Body of pancreas (tissue), 4 donors: ENCODE measurements at regions not wholly inside any gene's neighbourhood (a gene's known extent, or its start where the extent isn't known, plus 50 kb on each side); places are given as distances from the start of the nearest gene placed in this dataset.

ENCODE experiments used
- ATAC-seq: fragments of 150-250 bp; one replicate; pipeline ENCODE4 v1.9.1; 2016
- DNase-seq, 4 donors: peaks; one replicate each; pipeline ENCODE4 v3.0.0-alpha.2; 2019
- H3K27ac ChIP-seq, 4 donors: fragments of 200-600 bp; sonication (generic); 1 replicate in 3 of 4; 2 replicates in 1 of 4; pipeline versions ENCODE4 v1.5.1 to v1.6.1; 2016 to 2019; ENCODE audit warnings: mild to moderate bottlenecking in 1 of 4, mixed read lengths in 1 of 4, moderate library complexity in 1 of 4
- H3K27me3 ChIP-seq, 2 donors: fragments of 200-600 bp; sonication (generic); one replicate each; pipeline ENCODE4 v1.6.0; 2016; ENCODE audit warnings: mild to moderate bottlenecking in 1 of 2
- H3K36me3 ChIP-seq, 2 donors: fragments of 200-600 bp; sonication (generic); replicated peaks in 1 of 2; 2 replicates each; pipeline ENCODE4 v1.5.1; 2016; ENCODE audit warnings: low read depth in 2 of 2; ENCODE audit not compliant: insufficient read depth in 1 of 2
- H3K4me1 ChIP-seq: fragments of 200-600 bp; sonication (generic); one replicate; pipeline ENCODE4 v1.6.0; 2016
- H3K4me3 ChIP-seq, 2 donors: fragments of 200-600 bp; sonication (generic); 1 replicate in 1 of 2; 2 replicates in 1 of 2; pipeline ENCODE4 v1.5.1; 2016 to 2019
- H3K9me3 ChIP-seq, 3 donors: fragments of 200-600 bp; sonication (generic); 1 replicate in 2 of 3; 2 replicates in 1 of 3; pipeline ENCODE4 v1.5.1; 2016
- POLR2A ChIP-seq, 3 donors: fragments of 450-650 bp; IDR thresholded peaks; one replicate each; pipeline ENCODE4 v1.6.1; 2016; ENCODE audit warnings: antibody characterized with exemption in 3 of 3, mild to moderate bottlenecking in 2 of 3
- WGBS, 2 donors: methylation state at CpG; one replicate each; pipeline ENCODE4 v1.1.5; 2017; 5-methylcytosine and 5-hydroxymethylcytosine counted together
- intact Hi-C: fragments of 100-400 bp; cut with DNase I; formaldehyde crosslinking; loops from one replicate; pipeline ENCODE4 v1.15.1; 2023
- TF ChIP-seq, protein P1 (sequence below), 7 experiments: fragments of 450-650 bp in 4 of 7; fragments of 200-600 bp in 3 of 7; sonication (generic) in 3 of 7; IDR thresholded peaks; one replicate each; pipeline ENCODE4 v1.5.1; 2016 to 2019; ENCODE audit warnings: antibody characterized with exemption in 7 of 7

DNA sequence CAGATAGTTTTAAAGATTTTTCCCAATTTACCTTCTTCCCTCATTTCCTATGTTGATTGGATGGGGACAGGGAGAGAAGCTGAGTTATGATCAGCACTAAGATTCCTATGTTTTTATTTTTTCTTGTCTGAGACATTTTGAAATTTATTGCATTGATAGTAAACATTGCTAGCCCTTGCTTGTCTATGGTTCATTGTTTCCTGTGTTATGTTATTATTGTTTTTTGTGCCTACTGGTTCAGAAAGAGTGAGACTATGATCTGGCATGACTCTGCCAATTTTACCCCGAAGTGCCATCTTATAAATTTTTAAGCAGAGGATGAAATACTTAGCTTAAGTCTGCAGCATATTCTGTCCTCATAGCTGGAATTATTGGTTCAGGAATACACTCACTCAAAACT, 478.5 kb downstream of the MBD2 start:
- H3K4me3 ChIP-seq, result no peak overlapping the region
- ATAC-seq (no peak), DNase-seq (no peak)
- H3K4me1 ChIP-seq, result no peaks in the 10 kb centered on the region
- H3K27me3 ChIP-seq, result no peaks in the 10 kb centered on the region
- H3K9me3 ChIP-seq, result no peaks in the 10 kb centered on the region
- TF ChIP-seq, protein P1, sequence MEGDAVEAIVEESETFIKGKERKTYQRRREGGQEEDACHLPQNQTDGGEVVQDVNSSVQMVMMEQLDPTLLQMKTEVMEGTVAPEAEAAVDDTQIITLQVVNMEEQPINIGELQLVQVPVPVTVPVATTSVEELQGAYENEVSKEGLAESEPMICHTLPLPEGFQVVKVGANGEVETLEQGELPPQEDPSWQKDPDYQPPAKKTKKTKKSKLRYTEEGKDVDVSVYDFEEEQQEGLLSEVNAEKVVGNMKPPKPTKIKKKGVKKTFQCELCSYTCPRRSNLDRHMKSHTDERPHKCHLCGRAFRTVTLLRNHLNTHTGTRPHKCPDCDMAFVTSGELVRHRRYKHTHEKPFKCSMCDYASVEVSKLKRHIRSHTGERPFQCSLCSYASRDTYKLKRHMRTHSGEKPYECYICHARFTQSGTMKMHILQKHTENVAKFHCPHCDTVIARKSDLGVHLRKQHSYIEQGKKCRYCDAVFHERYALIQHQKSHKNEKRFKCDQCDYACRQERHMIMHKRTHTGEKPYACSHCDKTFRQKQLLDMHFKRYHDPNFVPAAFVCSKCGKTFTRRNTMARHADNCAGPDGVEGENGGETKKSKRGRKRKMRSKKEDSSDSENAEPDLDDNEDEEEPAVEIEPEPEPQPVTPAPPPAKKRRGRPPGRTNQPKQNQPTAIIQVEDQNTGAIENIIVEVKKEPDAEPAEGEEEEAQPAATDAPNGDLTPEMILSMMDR (IDR thresholded peaks at IDR 0.05), result no peak
- TF ChIP-seq POLR2A (IDR thresholded peaks at IDR 0.05), result no peak
- H3K27ac ChIP-seq, result no peak overlapping the region
- intact Hi-C loops, result no loop called here
- WGBS, 2 donors, result 45 to 50% methylated on average over 1 of the region's 1 CpG
- H3K36me3 ChIP-seq, result no peaks in the 10 kb centered on the region

DNA sequence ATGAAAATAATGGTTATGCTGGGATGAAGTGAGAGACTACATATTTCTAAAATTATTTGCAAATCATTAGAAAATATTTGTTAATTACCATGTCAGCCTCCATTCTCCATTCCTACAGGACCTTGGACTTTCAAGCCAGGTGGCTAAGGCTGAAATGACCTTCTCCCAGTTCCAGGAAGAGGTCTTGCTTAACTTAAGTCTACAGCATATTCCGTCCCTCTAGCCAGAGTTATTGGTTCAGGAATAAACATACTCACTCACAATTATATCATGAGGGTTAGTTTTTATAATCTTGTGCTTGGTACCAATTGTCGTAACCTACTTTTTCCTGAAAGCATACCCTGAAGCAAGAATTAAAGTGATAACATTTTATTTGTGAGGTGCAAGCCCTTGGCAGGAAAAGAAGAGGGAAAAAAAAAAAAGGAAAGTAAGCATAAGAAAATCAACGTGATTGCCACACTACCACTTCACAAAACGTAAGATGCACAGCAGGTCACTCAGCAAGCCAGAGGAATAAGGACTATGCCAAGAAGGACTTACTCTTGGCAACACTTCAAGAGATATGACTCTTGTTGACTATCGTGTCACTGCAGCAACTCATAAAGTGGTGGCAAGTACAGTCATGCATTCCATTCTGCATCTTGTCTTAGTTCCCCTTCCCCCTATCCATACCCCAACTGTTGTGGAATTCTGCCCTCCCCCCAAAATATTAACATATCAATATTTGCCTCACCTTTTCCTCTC, 479.1 kb downstream of the MBD2 start:
- 46 to 47% methylated on average over 5 of the region's 5 CpGs for WGBS, 2 donors
- Histone ChIP-seq H3K27me3 (no peaks in the 10 kb centered on the region), H3K4me1 (no peaks in the 10 kb centered on the region), H3K4me3 (no peak overlapping the region), H3K27ac (no peak overlapping the region), H3K9me3 (no peaks in the 10 kb centered on the region), H3K36me3 (no peaks in the 10 kb centered on the region)
- DNase-seq (no peak), ATAC-seq (no peak)
- intact Hi-C loops, result no loop called here
- no peak for TF ChIP-seq POLR2A (IDR thresholded peaks at IDR 0.05)
- TF ChIP-seq, protein P1 (IDR thresholded peaks at IDR 0.05), result no peak

DNA sequence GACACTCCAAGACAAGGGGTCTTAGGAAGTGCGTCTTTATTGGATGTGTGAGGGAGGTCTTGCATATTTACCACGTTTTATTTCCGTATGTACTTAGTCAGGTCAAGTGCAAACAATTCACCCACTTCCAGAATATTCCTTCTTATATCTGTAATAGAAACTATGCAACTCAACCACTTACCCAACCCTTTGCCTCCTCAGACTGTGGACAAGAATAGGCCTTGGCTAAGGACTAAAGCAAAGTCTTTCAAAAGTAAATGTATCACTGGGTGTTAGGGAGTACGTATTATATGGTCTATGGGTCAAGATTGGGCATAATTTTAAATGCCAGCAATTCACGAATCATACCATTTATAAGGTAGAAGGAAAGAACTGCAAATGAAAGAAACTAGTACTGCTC, 484.8 kb downstream of the MBD2 start:
- H3K27ac ChIP-seq, result no peak overlapping the region
- DNase-seq (no peak), ATAC-seq (no peak)
- H3K36me3 ChIP-seq, result no peaks in the 10 kb centered on the region
- 48 to 50% methylated on average over 5 of the region's 5 CpGs for WGBS, 2 donors
- H3K4me1 ChIP-seq, result no peaks in the 10 kb centered on the region
- no peak overlapping the region for H3K4me3 ChIP-seq
- intact Hi-C loops, result no loop called here
- TF ChIP-seq, protein P1 (IDR thresholded peaks at IDR 0.05), result no peak
- no peak for TF ChIP-seq POLR2A (IDR thresholded peaks at IDR 0.05)
- H3K9me3 ChIP-seq, result no peaks in the 10 kb centered on the region
- no peaks in the 10 kb centered on the region for H3K27me3 ChIP-seq

DNA sequence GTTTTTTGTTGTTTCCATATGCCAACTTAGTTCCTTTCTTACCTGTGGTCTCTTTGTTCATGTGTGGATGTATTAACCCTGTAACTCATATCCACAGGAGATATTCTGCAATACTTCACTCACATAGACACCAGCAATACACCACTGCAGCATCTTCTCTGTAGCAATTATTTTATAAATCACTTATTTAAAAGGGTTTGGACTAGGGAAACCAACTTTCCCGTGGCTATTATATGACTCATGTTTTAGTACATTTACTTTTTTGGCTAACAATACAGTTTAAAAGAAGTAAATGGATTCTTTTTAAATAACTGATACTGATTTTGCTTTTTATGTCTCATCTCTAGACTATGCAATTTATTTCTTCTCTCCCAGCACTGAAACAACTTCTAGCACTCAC, 488.9 kb downstream of the MBD2 start:
- Histone ChIP-seq H3K27ac (no peak overlapping the region), H3K9me3 (no peaks in the 10 kb centered on the region), H3K4me1 (no peaks in the 10 kb centered on the region), H3K4me3 (no peak overlapping the region), H3K27me3 (no peaks in the 10 kb centered on the region), H3K36me3 (no peaks in the 10 kb centered on the region)
- WGBS, 2 donors, result 35 to 47% methylated on average over 1 of the region's 1 CpG
- ATAC-seq (no peak), DNase-seq (no peak)
- TF ChIP-seq, protein P1 (IDR thresholded peaks at IDR 0.05), result no peak
- TF ChIP-seq POLR2A (IDR thresholded peaks at IDR 0.05), result no peak
- intact Hi-C loops, result no loop called here

DNA sequence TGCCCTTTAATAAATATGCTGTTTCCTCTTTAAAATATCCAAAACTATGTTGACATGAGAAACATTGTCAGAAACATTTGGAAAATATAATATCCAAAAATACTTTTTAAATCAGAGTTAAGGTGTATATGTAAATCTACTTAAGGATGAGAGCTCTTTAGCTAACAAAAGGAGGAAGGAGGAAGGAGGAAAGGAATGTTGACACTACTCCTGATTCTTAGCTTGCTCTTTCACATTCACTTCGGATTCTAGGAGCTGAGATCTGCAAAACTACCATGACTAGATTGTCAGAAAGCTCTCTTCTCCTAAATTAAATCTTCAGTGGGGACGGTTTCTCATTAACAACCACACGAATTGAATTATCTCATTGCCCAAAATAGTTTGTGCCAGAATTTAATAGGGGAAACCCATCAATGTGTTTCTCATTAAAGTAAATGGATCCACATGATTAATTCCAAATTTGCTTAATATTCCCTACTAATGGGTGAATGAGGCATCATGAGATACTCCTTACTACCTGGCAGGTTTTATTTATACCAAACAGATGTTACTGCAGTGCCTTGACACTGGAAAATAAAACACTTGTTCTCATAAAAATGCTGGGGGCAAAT, 509.1 kb downstream of the MBD2 start:
- Histone ChIP-seq H3K27ac (no peak overlapping the region), H3K4me3 (no peak overlapping the region), H3K36me3 (no peaks in the 10 kb centered on the region), H3K9me3 (no peaks in the 10 kb centered on the region), H3K4me1 (peaks cover 8% of the 10 kb centered on the region), H3K27me3 (no peaks in the 10 kb centered on the region)
- TF ChIP-seq, protein P1 (IDR thresholded peaks at IDR 0.05), result no peak
- TF ChIP-seq POLR2A (IDR thresholded peaks at IDR 0.05), result no peak
- 43 to 46% methylated on average over 3 of the region's 3 CpGs for WGBS, 2 donors
- DNase-seq (no peak), ATAC-seq (no peak)
- intact Hi-C loops, result no loop called here
